HFF-Myc (cell line): ENCODE measurements at regions not wholly inside any gene's neighbourhood (a gene's known extent, or its start where the extent isn't known, plus 50 kb on each side); places are given as distances from the start of the nearest gene placed in this dataset.

ENCODE experiments used
- DNase-seq: peaks from one replicate; pipeline ENCODE4 v3.0.0-alpha.2; 2011; ENCODE audit warnings: low read depth; ENCODE audit errors: extremely low read depth
- H3K4me3 ChIP-seq: replicated peaks from 2 replicates; pipeline ENCODE4 v1.5.1; 2011; ENCODE audit warnings: low read depth, mild to moderate bottlenecking, control low read depth, low read length
- TF ChIP-seq, protein P1 (sequence below): IDR thresholded peaks from 2 replicates; pipeline ENCODE4 v1.5.1; 2012; ENCODE audit warnings: mild to moderate bottlenecking, low read depth, low read length, control low read depth; ENCODE audit errors: missing control alignments

DNA sequence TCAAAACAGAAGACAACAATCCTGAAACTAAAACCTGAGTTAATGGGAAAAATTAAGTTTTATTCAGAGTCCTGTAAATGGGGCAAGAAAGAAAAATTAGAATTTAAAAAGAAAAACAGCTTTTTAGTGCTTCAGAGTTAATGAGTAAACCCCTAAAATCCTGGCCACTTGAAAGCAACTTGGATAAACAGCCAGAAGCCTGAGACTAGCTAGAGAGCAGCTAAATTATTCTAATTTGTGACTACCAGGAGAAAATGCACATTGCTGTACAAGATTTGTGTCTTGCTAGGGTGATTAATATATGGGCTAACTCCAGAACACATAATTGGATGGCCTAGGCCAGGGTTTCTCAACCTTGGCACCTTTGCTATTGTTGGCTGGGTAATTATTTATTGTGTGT lies 62.4 kb upstream of the ARG1 start:
- TF ChIP-seq, protein P1, sequence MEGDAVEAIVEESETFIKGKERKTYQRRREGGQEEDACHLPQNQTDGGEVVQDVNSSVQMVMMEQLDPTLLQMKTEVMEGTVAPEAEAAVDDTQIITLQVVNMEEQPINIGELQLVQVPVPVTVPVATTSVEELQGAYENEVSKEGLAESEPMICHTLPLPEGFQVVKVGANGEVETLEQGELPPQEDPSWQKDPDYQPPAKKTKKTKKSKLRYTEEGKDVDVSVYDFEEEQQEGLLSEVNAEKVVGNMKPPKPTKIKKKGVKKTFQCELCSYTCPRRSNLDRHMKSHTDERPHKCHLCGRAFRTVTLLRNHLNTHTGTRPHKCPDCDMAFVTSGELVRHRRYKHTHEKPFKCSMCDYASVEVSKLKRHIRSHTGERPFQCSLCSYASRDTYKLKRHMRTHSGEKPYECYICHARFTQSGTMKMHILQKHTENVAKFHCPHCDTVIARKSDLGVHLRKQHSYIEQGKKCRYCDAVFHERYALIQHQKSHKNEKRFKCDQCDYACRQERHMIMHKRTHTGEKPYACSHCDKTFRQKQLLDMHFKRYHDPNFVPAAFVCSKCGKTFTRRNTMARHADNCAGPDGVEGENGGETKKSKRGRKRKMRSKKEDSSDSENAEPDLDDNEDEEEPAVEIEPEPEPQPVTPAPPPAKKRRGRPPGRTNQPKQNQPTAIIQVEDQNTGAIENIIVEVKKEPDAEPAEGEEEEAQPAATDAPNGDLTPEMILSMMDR: no peak
- no peak overlapping the region for H3K4me3 ChIP-seq
- DNase-seq: no peak

DNA sequence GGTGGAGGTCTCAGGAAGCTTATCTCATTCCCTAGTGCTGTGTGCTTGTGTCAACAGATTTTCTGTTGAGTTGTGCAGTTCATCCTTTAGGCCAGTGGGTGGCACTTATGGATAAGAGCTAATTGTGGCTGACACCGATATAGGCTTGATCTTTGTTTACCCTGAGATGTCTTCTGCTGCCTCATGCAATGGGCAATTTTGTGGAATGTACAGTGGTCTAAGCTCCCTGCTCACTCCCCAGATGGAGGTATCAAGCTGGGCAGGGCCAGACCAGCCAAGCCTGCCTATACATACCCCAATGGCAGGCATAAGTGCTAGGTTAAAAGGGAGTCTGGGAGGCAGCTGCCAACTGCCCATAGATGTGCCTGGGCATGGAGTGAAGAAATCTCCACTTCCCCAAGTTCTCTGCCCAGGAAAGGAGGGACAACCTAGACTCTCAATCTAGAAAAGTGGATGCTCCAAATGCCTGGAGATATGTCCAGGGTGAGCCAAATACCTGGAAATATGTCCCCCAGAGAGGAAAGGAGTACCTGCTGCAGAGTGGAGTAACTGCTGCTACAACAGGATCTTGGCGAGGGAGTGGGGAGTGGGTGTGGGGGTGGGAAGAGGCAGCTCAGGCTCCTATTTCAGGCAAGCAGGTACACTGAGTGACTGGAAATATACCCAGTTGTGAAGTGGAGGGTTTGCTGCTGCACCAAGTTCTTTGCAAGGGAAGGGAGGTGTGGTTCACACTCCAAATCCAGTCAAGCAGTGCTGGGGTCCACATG lies 53.2 kb upstream of the ARG1 start:
- no peak overlapping the region for H3K4me3 ChIP-seq
- TF ChIP-seq, protein P1: peak; percentile 51
- peak; percentile 22 for DNase-seq
